ENCODE measurements at regions not wholly inside any gene's neighbourhood (a gene's known extent, or its start where the extent isn't known, plus 50 kb on each side); places are given as distances from the start of the nearest gene placed in this dataset.
A peak's percentile ranks its signal among the peaks of the same experiment; 100 is the strongest.

GRCh38 chr3:134704133-134704532 lies 53.3 kb upstream of the KY start:
- no peak overlapping the region for H3K27ac ChIP-seq (ENCODE audit: insufficient read depth, low read length)
- H3K4me1 ChIP-seq (ENCODE audit: control insufficient read depth, extremely low read depth, insufficient read depth, low read length): no peaks in the 10 kb centered on the region
- no peaks in the 10 kb centered on the region for H3K9me3 ChIP-seq (ENCODE audit: control insufficient read depth, insufficient read depth, low read depth, low read length)
- H3K4me2 ChIP-seq (ENCODE audit: extremely low read depth, insufficient read depth, low read length): no peak overlapping the region
- H4K20me1 ChIP-seq (ENCODE audit: control insufficient read depth, extremely low read depth, insufficient read depth, low read length): no peaks in the 10 kb centered on the region
- H3K36me3 ChIP-seq (ENCODE audit: control insufficient read depth, insufficient read depth, low read length): no peaks in the 10 kb centered on the region
- no peak overlapping the region for H2AFZ ChIP-seq (ENCODE audit: low read length)
- DNase-seq (ENCODE audit: low read depth in 2 of 2): no peak
- H3K79me2 ChIP-seq (ENCODE audit: control insufficient read depth, insufficient read depth, low read length): no peaks in the 10 kb centered on the region
- TF ChIP-seq EZH2 (IDR thresholded peaks at IDR 0.05; ENCODE audit: low read length, missing control alignments) (no peak), CTCF (conservative IDR thresholded peaks at IDR 0.05 in 1 of 2, IDR thresholded peaks at IDR 0.05 in 1 of 2; ENCODE audit: low read depth in 1 of 2, low read length in 2 of 2) (no peak)
- H3K27me3 ChIP-seq (ENCODE audit: control insufficient read depth, insufficient read depth, low read length): no peaks in the 10 kb centered on the region
- H3K9ac ChIP-seq (ENCODE audit: insufficient read depth, low read length): no peak overlapping the region
- H3K4me3 ChIP-seq (replicated peaks in 1 of 4; ENCODE audit: control extremely low read depth in 1 of 4, insufficient read depth in 1 of 4, low read depth in 3 of 4, low read length in 4 of 4): no peak overlapping the region

- Histone ChIP-seq H3K27me3 (ENCODE audit: control insufficient read depth, insufficient read depth, low read length) (no peaks in the 10 kb centered on the region), H3K36me3 (ENCODE audit: control insufficient read depth, insufficient read depth, low read length) (no peaks in the 10 kb centered on the region), H3K9me3 (ENCODE audit: control insufficient read depth, insufficient read depth, low read depth, low read length) (no peaks in the 10 kb centered on the region), H3K27ac (ENCODE audit: insufficient read depth, low read length) (no peak overlapping the region), H2AFZ (ENCODE audit: low read length) (no peak overlapping the region), H3K4me1 (ENCODE audit: control insufficient read depth, extremely low read depth, insufficient read depth, low read length) (no peaks in the 10 kb centered on the region), H3K79me2 (ENCODE audit: control insufficient read depth, insufficient read depth, low read length) (no peaks in the 10 kb centered on the region), H3K4me3 (replicated peaks in 1 of 4; ENCODE audit: control extremely low read depth in 1 of 4, insufficient read depth in 1 of 4, low read depth in 3 of 4, low read length in 4 of 4) (no peak overlapping the region), H4K20me1 (ENCODE audit: control insufficient read depth, extremely low read depth, insufficient read depth, low read length) (no peaks in the 10 kb centered on the region), H3K4me2 (ENCODE audit: extremely low read depth, insufficient read depth, low read length) (no peak overlapping the region), H3K9ac (ENCODE audit: insufficient read depth, low read length) (no peak overlapping the region)
- no peak for TF ChIP-seq EZH2 (IDR thresholded peaks at IDR 0.05; ENCODE audit: low read length, missing control alignments)
- no peak for TF ChIP-seq CTCF (conservative IDR thresholded peaks at IDR 0.05 in 1 of 2, IDR thresholded peaks at IDR 0.05 in 1 of 2; ENCODE audit: low read depth in 1 of 2, low read length in 2 of 2)
- no peak for DNase-seq (ENCODE audit: low read depth in 2 of 2)
These were observed 53.7 kb upstream of the KY start for GRCh38 chr3:134704556-134704955.

GRCh38 chr3:134707908-134708597 lies 57.2 kb upstream of the KY start:
- Histone ChIP-seq H3K4me3 (replicated peaks in 1 of 4; ENCODE audit: control extremely low read depth in 1 of 4, insufficient read depth in 1 of 4, low read depth in 3 of 4, low read length in 4 of 4) (no peak overlapping the region), H3K4me1 (ENCODE audit: control insufficient read depth, extremely low read depth, insufficient read depth, low read length) (no peaks in the 10 kb centered on the region), H3K27ac (ENCODE audit: insufficient read depth, low read length) (no peak overlapping the region), H3K36me3 (ENCODE audit: control insufficient read depth, insufficient read depth, low read length) (no peaks in the 10 kb centered on the region), H3K27me3 (ENCODE audit: control insufficient read depth, insufficient read depth, low read length) (no peaks in the 10 kb centered on the region), H3K9ac (ENCODE audit: insufficient read depth, low read length) (no peak overlapping the region), H3K79me2 (ENCODE audit: control insufficient read depth, insufficient read depth, low read length) (no peaks in the 10 kb centered on the region), H2AFZ (ENCODE audit: low read length) (no peak overlapping the region), H3K9me3 (ENCODE audit: control insufficient read depth, insufficient read depth, low read depth, low read length) (no peaks in the 10 kb centered on the region), H4K20me1 (ENCODE audit: control insufficient read depth, extremely low read depth, insufficient read depth, low read length) (no peaks in the 10 kb centered on the region), H3K4me2 (ENCODE audit: extremely low read depth, insufficient read depth, low read length) (no peak overlapping the region)
- TF ChIP-seq EZH2 (IDR thresholded peaks at IDR 0.05; ENCODE audit: low read length, missing control alignments) (no peak), CTCF (conservative IDR thresholded peaks at IDR 0.05 in 1 of 2, IDR thresholded peaks at IDR 0.05 in 1 of 2; ENCODE audit: low read depth in 1 of 2, low read length in 2 of 2) (no peak)
- peak in 1 of 2 donors; percentile 20 for DNase-seq (ENCODE audit: low read depth in 2 of 2)

All from fibroblast of lung (primary cell).